ENCODE measurements at regions not wholly inside any gene's neighbourhood (a gene's known extent, or its start where the extent isn't known, plus 50 kb on each side); places are given as distances from the start of the nearest gene placed in this dataset.

DNA sequence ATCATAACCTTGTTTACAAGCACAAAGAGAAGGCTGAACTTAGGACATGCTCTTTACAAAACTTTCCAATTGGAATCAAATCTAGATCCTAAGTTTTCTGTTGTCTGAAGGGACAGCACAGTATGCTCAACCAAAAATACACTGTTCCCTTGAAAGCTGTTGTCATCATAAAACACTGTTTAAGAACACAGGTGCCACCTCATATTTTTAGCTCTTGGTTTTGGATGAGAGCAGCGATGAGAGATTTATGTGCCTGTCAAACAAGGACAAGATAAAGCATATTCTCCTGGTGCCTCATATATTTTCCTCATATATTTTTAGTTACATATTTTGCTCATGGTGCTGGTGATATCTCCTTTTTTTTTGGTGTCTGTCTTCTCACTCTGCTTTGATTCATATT is 788.4 kb downstream of the AACS start:
- TF ChIP-seq, protein P1, sequence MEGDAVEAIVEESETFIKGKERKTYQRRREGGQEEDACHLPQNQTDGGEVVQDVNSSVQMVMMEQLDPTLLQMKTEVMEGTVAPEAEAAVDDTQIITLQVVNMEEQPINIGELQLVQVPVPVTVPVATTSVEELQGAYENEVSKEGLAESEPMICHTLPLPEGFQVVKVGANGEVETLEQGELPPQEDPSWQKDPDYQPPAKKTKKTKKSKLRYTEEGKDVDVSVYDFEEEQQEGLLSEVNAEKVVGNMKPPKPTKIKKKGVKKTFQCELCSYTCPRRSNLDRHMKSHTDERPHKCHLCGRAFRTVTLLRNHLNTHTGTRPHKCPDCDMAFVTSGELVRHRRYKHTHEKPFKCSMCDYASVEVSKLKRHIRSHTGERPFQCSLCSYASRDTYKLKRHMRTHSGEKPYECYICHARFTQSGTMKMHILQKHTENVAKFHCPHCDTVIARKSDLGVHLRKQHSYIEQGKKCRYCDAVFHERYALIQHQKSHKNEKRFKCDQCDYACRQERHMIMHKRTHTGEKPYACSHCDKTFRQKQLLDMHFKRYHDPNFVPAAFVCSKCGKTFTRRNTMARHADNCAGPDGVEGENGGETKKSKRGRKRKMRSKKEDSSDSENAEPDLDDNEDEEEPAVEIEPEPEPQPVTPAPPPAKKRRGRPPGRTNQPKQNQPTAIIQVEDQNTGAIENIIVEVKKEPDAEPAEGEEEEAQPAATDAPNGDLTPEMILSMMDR (IDR thresholded peaks at IDR 0.05; ENCODE audit: low read depth, low read length): no peak
- TF ChIP-seq POLR2A (IDR thresholded peaks at IDR 0.05; ENCODE audit: extremely low read depth, insufficient read length): no peak
